ENCODE measurements at regions not wholly inside any gene's neighbourhood (a gene's known extent, or its start where the extent isn't known, plus 50 kb on each side); places are given as distances from the start of the nearest gene placed in this dataset.

- Histone ChIP-seq H3K9ac (ENCODE audit: insufficient read depth, low read depth, low read length) (no peak overlapping the region), H3K9me3 (ENCODE audit: low read length) (no peaks in the 10 kb centered on the region), H3K36me3 (replicated peaks in 1 of 2; ENCODE audit: control insufficient read depth in 1 of 2, insufficient read depth in 2 of 2, low read length in 2 of 2) (no peaks in the 10 kb centered on the region), H3K27me3 (ENCODE audit: control insufficient read depth in 1 of 2, insufficient read depth in 2 of 2, low read length in 2 of 2) (no peaks in the 10 kb centered on the region), H3K79me2 (ENCODE audit: insufficient read depth, low read length) (no peaks in the 10 kb centered on the region), H2AFZ (ENCODE audit: low read length) (no peak overlapping the region), H3K27ac (ENCODE audit: extremely low read length, insufficient read depth, low read length) (no peak overlapping the region), H3K4me3 (replicated peaks in 1 of 3; ENCODE audit: insufficient read depth in 1 of 3, low read depth in 2 of 3, low read length in 3 of 3) (no peak overlapping the region), H4K20me1 (ENCODE audit: insufficient read depth, low read length) (no peaks in the 10 kb centered on the region), H3K4me1 (ENCODE audit: insufficient read depth, low read length) (no peaks in the 10 kb centered on the region), H3K4me2 (ENCODE audit: low read depth, low read length) (no peak overlapping the region)
- intact Hi-C loops (cut with micrococcal nuclease; ENCODE audit: unreplicated experiment) = no loop called here
- ChIA-PET POLR2A (no interaction called here), CTCF (ENCODE audit: low intra/inter-chr PET ratio, low total read pairs) (no interaction called here)
- FAIRE-seq (no peak), ATAC-seq (no peak), DNase-seq (ENCODE audit: low spot score) (no peak)
- WGBS (ENCODE audit: low lambda C conversion rate) = 2% methylated on average over 1 of the region's 1 CpG
- TF ChIP-seq STAT6 (CRISPR knock-in tag; IDR thresholded peaks at IDR 0.05; ENCODE audit: borderline replicate concordance) (no peak), POGK (CRISPR knock-in tag; conservative IDR thresholded peaks at IDR 0.05) (no peak), ADNP (CRISPR knock-in tag; IDR thresholded peaks at IDR 0.05) (no peak), TMF1 (CRISPR knock-in tag; IDR thresholded peaks at IDR 0.05; ENCODE audit: low read depth) (no peak), XBP1 (CRISPR knock-in tag; IDR thresholded peaks at IDR 0.05) (no peak), RXRB (CRISPR knock-in tag; IDR thresholded peaks at IDR 0.05; ENCODE audit: borderline replicate concordance) (no peak), ATAD3A (CRISPR knock-in tag; IDR thresholded peaks at IDR 0.05) (no peak), IRF2 (CRISPR knock-in tag; IDR thresholded peaks at IDR 0.05) (no peak), GTF2F1 (IDR thresholded peaks at IDR 0.05; ENCODE audit: low read length) (no peak), CCAR2 (optimal IDR thresholded peaks at IDR 0.05; ENCODE audit: low read depth, low read length) (no peak), ZNF629 (CRISPR knock-in tag; conservative IDR thresholded peaks at IDR 0.05) (no peak)
- in situ Hi-C loops (cut with HindIII; ENCODE audit: extremely low pct_ligation_motif_present, low pct_unique_long_range_greater_than_20kb) = no loop called here
- no TSS peak for BruUV-seq (replicated peaks)
Measured at GRCh38 chr2:194086129-194086528, 1570.9 kb upstream of the SLC39A10 start.
